ENCODE measurements at regions not wholly inside any gene's neighbourhood (a gene's known extent, or its start where the extent isn't known, plus 50 kb on each side); places are given as distances from the start of the nearest gene placed in this dataset.

- Histone ChIP-seq H2BK5ac (ENCODE audit: low read depth, low read length) (no peak overlapping the region), H4K91ac (replicated peaks; ENCODE audit: insufficient read length, low read length) (no peak overlapping the region), H3K4me1 (replicated peaks in 1 of 4; ENCODE audit: control insufficient read depth in 3 of 4, insufficient read depth in 4 of 4, low read length in 3 of 4) (peaks cover 0 to 3% (median 0%) of the 10 kb centered on the region in 4 experiments; a peak in 1 of 7 replicates), H2BK12ac (ENCODE audit: low read depth, low read length) (no peak overlapping the region), H4K20me1 (replicated peaks in 1 of 2; ENCODE audit: control insufficient read depth in 1 of 2, insufficient read depth in 2 of 2, low read length in 2 of 2) (no peaks in the 10 kb centered on the region), H3K56ac (replicated peaks; ENCODE audit: insufficient read length, low read depth, low read length) (no peak overlapping the region), H3K27me3 (replicated peaks in 1 of 4; ENCODE audit: control insufficient read depth in 3 of 4, extremely low read depth in 1 of 4, insufficient read depth in 3 of 4, low read length in 3 of 4) (no peaks in the 10 kb centered on the region), H2AK5ac (ENCODE audit: low read depth, low read length) (no peak overlapping the region), H3K14ac (ENCODE audit: insufficient read length) (no peak overlapping the region), H3K4ac (replicated peaks; ENCODE audit: insufficient read length, low read depth, low read length) (no peak overlapping the region), H3K36me3 (ENCODE audit: control insufficient read depth in 2 of 4, insufficient read depth in 4 of 4, low read length in 3 of 4) (no peaks in the 10 kb centered on the region), H4K5ac (ENCODE audit: insufficient read length, low read depth, low read length) (no peak overlapping the region), H3K23me2 (ENCODE audit: low read depth, low read length) (no peaks in the 10 kb centered on the region), H3K79me1 (ENCODE audit: low read depth, low read length) (no peaks in the 10 kb centered on the region), H3K9me3 (ENCODE audit: insufficient read depth in 2 of 2, low read depth in 1 of 2, low read length in 1 of 2) (no peaks in the 10 kb centered on the region; a peak in 1 of 4 replicates), H3K23ac (ENCODE audit: insufficient read length) (no peak overlapping the region), H2BK15ac (ENCODE audit: low read length) (no peak overlapping the region), H3K9ac (replicated peaks in 1 of 4; ENCODE audit: extremely low read depth in 1 of 4, low read depth in 3 of 4, low read length in 3 of 4) (no peak overlapping the region), H3K4me2 (ENCODE audit: insufficient read depth in 1 of 2, low read depth in 2 of 2, low read length in 2 of 2) (no peak overlapping the region), H4K8ac (ENCODE audit: extremely low read depth, insufficient read depth, low read length) (no peak overlapping the region), H3K4me3 (ENCODE audit: extremely low read depth in 1 of 4, insufficient read depth in 2 of 4, low read depth in 3 of 4, low read length in 4 of 4) (no peak overlapping the region), H2BK20ac (ENCODE audit: low read length) (no peak overlapping the region), H3K27ac (ENCODE audit: low read depth, low read length) (no peak overlapping the region), H2BK120ac (replicated peaks; ENCODE audit: low read depth, low read length) (no peak overlapping the region), H3K18ac (ENCODE audit: extremely low read depth, low read length) (no peak overlapping the region), H3K79me2 (ENCODE audit: control insufficient read depth in 1 of 2, insufficient read depth in 2 of 2, low read length in 2 of 2) (no peaks in the 10 kb centered on the region), H2AFZ (ENCODE audit: low read length) (no peak overlapping the region; the same call in 1 of the 2 replicates)
- POLR2A ChIA-PET (ENCODE audit: partially characterized antibody): no interaction called here
- CTCF ChIA-PET (ENCODE audit: partially characterized antibody): no interaction called here
- FAIRE-seq (no peak), DNase-seq (ENCODE audit: low read depth in 1 of 2, low spot score in 2 of 2) (no peak)
- TF ChIP-seq FOSL1 (IDR thresholded peaks at IDR 0.05; ENCODE audit: insufficient read depth, low read depth, low read length): no peak
- no peak for TF ChIP-seq HDAC2 (IDR thresholded peaks at IDR 0.05; ENCODE audit: borderline replicate concordance in 1 of 2, low read depth in 2 of 2, low read length in 2 of 2)
- TF ChIP-seq TBP (IDR thresholded peaks at IDR 0.05; ENCODE audit: low read depth, low read length): no peak
- TF ChIP-seq SAP30 (IDR thresholded peaks at IDR 0.05; ENCODE audit: insufficient read depth, insufficient replicate concordance, low read length): no peak
- no peak for TF ChIP-seq RAD21 (IDR thresholded peaks at IDR 0.05 in 1 of 2, conservative IDR thresholded peaks at IDR 0.05 in 1 of 2; ENCODE audit: low read depth in 2 of 2, low read length in 2 of 2)
- TF ChIP-seq ASH2L (IDR thresholded peaks at IDR 0.05; ENCODE audit: low read length): no peak
- TF ChIP-seq EGR1 (IDR thresholded peaks at IDR 0.05; ENCODE audit: borderline replicate concordance, low read depth, low read length): no peak
- no peak for TF ChIP-seq SIRT6 (IDR thresholded peaks at IDR 0.05; ENCODE audit: low read length)
- no peak for TF ChIP-seq JUN (IDR thresholded peaks at IDR 0.05; ENCODE audit: low read depth, low read length)
- TF ChIP-seq GABPA (IDR thresholded peaks at IDR 0.05; ENCODE audit: borderline replicate concordance, insufficient read depth, low read length): no peak
- no peak for TF ChIP-seq BCL11A (IDR thresholded peaks at IDR 0.05; ENCODE audit: low read depth in 2 of 2, low read length in 2 of 2)
- no peak for TF ChIP-seq RFX5 (IDR thresholded peaks at IDR 0.05; ENCODE audit: borderline replicate concordance, low read depth, low read length)
- no peak for TF ChIP-seq HDAC6 (IDR thresholded peaks at IDR 0.05; ENCODE audit: low read depth, low read length)
- TF ChIP-seq CTBP2 (IDR thresholded peaks at IDR 0.05; ENCODE audit: borderline replicate concordance, insufficient read depth, insufficient read length, low read length): no peak
- no peak for TF ChIP-seq POLR2A (IDR thresholded peaks at IDR 0.05; ENCODE audit: control extremely low read depth in 1 of 2, low read depth in 2 of 2, low read length in 2 of 2)
- TF ChIP-seq NRF1 (IDR thresholded peaks at IDR 0.05; ENCODE audit: low read depth, low read length): no peak
Measured at GRCh38 chr2:34251578-34251977, 652.5 kb upstream of the FAM98A start.

Measured in H1 (cell line).